ENCODE measurements at regions not wholly inside any gene's neighbourhood (a gene's known extent, or its start where the extent isn't known, plus 50 kb on each side); places are given as distances from the start of the nearest gene placed in this dataset.

- H3K27me3 Mint-ChIP-seq (ENCODE audit: unreplicated experiment): no peaks in the 10 kb centered on the region
- no peak for TF ChIP-seq CTCF (IDR thresholded peaks at IDR 0.05; ENCODE audit: unreplicated experiment)
- H3K36me3 Mint-ChIP-seq (ENCODE audit: low read depth, unreplicated experiment): no peaks in the 10 kb centered on the region
- no peak overlapping the region for H3K27ac Mint-ChIP-seq (ENCODE audit: unreplicated experiment)
- no peak for DNase-seq (ENCODE audit: low spot score)
- no peaks in the 10 kb centered on the region for H3K4me1 Mint-ChIP-seq (ENCODE audit: unreplicated experiment)
- no peaks in the 10 kb centered on the region for H3K9me3 Mint-ChIP-seq (ENCODE audit: unreplicated experiment)
- no peak overlapping the region for H3K4me3 Mint-ChIP-seq (ENCODE audit: unreplicated experiment)
Measured at GRCh38 chr4:154999950-155000578, 208.4 kb upstream of the NPY2R start.

DNA sequence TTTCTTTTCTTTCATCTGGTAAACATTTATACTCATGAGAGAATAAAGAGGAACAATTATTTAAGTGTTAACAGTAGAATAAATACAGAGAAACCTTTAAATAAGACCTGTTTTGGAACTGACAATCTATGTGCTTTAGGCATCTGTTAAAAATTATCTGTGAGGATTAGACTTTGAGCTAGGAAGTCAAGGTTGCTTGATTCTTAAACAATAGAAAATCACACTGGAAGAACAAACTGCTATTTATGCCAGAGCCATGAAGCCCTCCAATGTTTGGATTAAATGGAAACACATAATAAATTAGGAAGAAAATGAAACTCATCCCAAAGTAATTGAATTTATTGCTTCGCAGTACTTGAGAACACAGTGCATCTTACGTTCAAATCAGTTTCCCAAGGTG, 207.2 kb upstream of the NPY2R start:
- Mint-ChIP-seq H3K27ac (ENCODE audit: unreplicated experiment) (no peak overlapping the region), H3K9me3 (ENCODE audit: unreplicated experiment) (no peaks in the 10 kb centered on the region), H3K27me3 (ENCODE audit: unreplicated experiment) (peaks cover 2% of the 10 kb centered on the region), H3K4me3 (ENCODE audit: unreplicated experiment) (no peak overlapping the region), H3K4me1 (ENCODE audit: unreplicated experiment) (no peaks in the 10 kb centered on the region), H3K36me3 (ENCODE audit: low read depth, unreplicated experiment) (no peaks in the 10 kb centered on the region)
- DNase-seq (ENCODE audit: low spot score): no peak
- TF ChIP-seq CTCF (IDR thresholded peaks at IDR 0.05; ENCODE audit: unreplicated experiment): no peak

DNA sequence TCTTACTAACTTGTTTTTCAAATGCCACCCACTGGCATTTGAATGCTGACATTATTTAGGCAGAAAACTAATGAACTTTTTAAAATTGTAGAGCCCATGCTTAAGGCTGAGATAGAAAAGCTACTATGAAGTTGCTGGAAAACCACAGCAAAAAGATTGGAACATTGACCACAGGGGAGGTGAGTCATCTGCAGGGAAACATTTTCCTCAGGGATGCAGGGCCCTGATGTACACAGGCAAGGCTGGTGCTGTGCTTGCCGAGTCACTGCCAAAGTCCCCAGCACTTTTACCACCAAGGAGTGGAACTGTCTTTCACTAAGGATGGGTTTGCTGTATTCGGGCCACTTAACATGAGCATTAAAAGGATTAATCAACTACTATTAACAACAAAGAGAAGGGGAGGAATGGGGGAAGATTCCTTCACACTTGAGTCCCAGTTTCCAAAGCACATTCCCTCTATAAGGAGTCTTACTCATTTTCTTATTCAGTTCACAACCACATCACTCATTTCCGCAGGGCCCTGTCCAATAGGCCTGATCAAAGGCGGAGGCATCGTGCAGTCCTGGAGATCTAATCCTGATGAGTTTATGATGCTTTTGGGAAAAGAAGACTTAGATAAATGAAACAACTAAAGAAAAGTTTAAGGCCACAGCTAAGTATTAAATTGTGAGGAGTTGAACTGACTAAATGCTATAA, 202.9 kb upstream of the NPY2R start:
- peaks cover 2% of the 10 kb centered on the region for H3K27me3 Mint-ChIP-seq (ENCODE audit: unreplicated experiment)
- no peak overlapping the region for H3K27ac Mint-ChIP-seq (ENCODE audit: unreplicated experiment)
- no peaks in the 10 kb centered on the region for H3K4me1 Mint-ChIP-seq (ENCODE audit: unreplicated experiment)
- H3K36me3 Mint-ChIP-seq (ENCODE audit: low read depth, unreplicated experiment): no peaks in the 10 kb centered on the region
- no peak overlapping the region for H3K4me3 Mint-ChIP-seq (ENCODE audit: unreplicated experiment)
- H3K9me3 Mint-ChIP-seq (ENCODE audit: unreplicated experiment): no peaks in the 10 kb centered on the region
- DNase-seq (ENCODE audit: low spot score): no peak
- TF ChIP-seq CTCF (IDR thresholded peaks at IDR 0.05; ENCODE audit: unreplicated experiment): no peak

DNA sequence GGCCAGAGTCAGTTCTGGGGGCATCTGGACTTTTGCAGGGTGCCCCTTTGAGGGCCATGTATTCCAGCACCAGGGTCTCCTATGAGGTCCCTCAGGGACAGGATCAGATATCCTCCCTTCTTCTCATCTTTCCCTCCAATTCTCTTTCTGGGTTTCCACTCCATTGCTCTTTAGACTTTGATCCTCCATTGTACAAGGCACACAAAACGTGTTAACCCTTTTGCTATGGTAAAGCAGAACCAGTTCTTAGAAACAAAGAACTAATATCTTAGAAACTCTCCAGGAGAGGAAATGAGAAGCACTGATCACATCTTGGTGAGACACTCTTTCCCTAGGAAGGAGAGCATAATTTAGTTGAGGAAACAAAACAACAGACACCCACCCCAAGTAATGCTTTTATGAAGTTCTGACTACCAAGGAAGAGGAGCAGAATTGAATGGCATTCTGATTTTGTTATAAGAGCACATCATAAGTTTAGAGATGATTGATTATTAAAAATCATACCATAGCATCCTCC, 200.7 kb upstream of the NPY2R start:
- no peaks in the 10 kb centered on the region for H3K36me3 Mint-ChIP-seq (ENCODE audit: low read depth, unreplicated experiment)
- no peak overlapping the region for H3K27ac Mint-ChIP-seq (ENCODE audit: unreplicated experiment)
- no peak for DNase-seq (ENCODE audit: low spot score)
- H3K27me3 Mint-ChIP-seq (ENCODE audit: unreplicated experiment): peaks cover 2% of the 10 kb centered on the region
- H3K9me3 Mint-ChIP-seq (ENCODE audit: unreplicated experiment): no peaks in the 10 kb centered on the region
- no peaks in the 10 kb centered on the region for H3K4me1 Mint-ChIP-seq (ENCODE audit: unreplicated experiment)
- no peak overlapping the region for H3K4me3 Mint-ChIP-seq (ENCODE audit: unreplicated experiment)
- TF ChIP-seq CTCF (IDR thresholded peaks at IDR 0.05; ENCODE audit: unreplicated experiment): no peak

- no peak overlapping the region for H3K4me3 Mint-ChIP-seq (ENCODE audit: unreplicated experiment)
- TF ChIP-seq CTCF (IDR thresholded peaks at IDR 0.05; ENCODE audit: unreplicated experiment): no peak
- H3K4me1 Mint-ChIP-seq (ENCODE audit: unreplicated experiment): no peaks in the 10 kb centered on the region
- no peak overlapping the region for H3K27ac Mint-ChIP-seq (ENCODE audit: unreplicated experiment)
- H3K27me3 Mint-ChIP-seq (ENCODE audit: unreplicated experiment): peaks cover 2% of the 10 kb centered on the region
- no peaks in the 10 kb centered on the region for H3K9me3 Mint-ChIP-seq (ENCODE audit: unreplicated experiment)
- DNase-seq (ENCODE audit: low spot score): no peak
- H3K36me3 Mint-ChIP-seq (ENCODE audit: low read depth, unreplicated experiment): no peaks in the 10 kb centered on the region
Measured at GRCh38 chr4:155008389-155008788, 200.0 kb upstream of the NPY2R start.

All from endothelial cell (in vitro differentiated cells).